Suprapubic skin (tissue), 4 donors: ENCODE measurements at regions not wholly inside any gene's neighbourhood (a gene's known extent, or its start where the extent isn't known, plus 50 kb on each side); places are given as distances from the start of the nearest gene placed in this dataset.

Experiments
- EP300 ChIP-seq: sonication (generic); formaldehyde crosslinking; IDR thresholded peaks from one replicate; pipeline ENCODE4 v1.6.1; 2017; ENCODE audit warnings: antibody characterized with exemption
- POLR2A ChIP-seq, 2 donors: fragments of 450-650 bp; IDR thresholded peaks; one replicate each; pipeline ENCODE4 v1.6.1; 2017; ENCODE audit warnings: antibody characterized with exemption in 2 of 2, mild to moderate bottlenecking in 2 of 2, moderate library complexity in 2 of 2
- POLR2AphosphoS5 ChIP-seq, 3 donors: sonication (generic); formaldehyde crosslinking; IDR thresholded peaks; one replicate each; pipeline ENCODE4 v1.6.1; 2017; ENCODE audit warnings: antibody characterized with exemption in 3 of 3
- TF ChIP-seq, protein P1 (sequence below), 2 donors: fragments of 200-600 bp in 1 of 2; fragments of 450-650 bp in 1 of 2; sonication (generic) in 1 of 2; IDR thresholded peaks; one replicate each; pipeline ENCODE4 v1.5.1; 2016 to 2019; ENCODE audit warnings: antibody characterized with exemption in 2 of 2, mild to moderate bottlenecking in 1 of 2, moderate library complexity in 1 of 2

DNA sequence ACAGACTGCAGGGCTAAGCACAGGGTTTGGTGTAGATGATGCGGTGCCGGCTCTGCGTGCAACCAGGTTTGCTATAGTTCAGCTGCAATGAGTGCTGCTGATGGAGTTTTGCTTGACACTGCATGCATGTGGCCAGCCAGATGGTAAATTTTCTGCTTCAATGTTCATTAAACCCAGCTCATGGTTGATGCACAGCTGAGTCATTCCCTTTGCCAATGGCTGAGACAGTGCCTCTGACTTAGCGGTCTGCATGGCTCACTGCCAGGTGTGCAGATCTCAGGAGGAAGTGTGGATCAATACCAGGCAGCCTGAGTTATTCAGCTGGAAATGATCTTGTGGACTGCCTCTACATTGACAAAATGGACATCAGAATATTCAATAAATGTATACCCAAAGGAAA lies 172.7 kb upstream of the ZP4 start:
- TF ChIP-seq, protein P1, sequence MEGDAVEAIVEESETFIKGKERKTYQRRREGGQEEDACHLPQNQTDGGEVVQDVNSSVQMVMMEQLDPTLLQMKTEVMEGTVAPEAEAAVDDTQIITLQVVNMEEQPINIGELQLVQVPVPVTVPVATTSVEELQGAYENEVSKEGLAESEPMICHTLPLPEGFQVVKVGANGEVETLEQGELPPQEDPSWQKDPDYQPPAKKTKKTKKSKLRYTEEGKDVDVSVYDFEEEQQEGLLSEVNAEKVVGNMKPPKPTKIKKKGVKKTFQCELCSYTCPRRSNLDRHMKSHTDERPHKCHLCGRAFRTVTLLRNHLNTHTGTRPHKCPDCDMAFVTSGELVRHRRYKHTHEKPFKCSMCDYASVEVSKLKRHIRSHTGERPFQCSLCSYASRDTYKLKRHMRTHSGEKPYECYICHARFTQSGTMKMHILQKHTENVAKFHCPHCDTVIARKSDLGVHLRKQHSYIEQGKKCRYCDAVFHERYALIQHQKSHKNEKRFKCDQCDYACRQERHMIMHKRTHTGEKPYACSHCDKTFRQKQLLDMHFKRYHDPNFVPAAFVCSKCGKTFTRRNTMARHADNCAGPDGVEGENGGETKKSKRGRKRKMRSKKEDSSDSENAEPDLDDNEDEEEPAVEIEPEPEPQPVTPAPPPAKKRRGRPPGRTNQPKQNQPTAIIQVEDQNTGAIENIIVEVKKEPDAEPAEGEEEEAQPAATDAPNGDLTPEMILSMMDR (IDR thresholded peaks at IDR 0.05), result no peak
- TF ChIP-seq EP300 (no peak), POLR2A (IDR thresholded peaks at IDR 0.05) (no peak), POLR2AphosphoS5 (IDR thresholded peaks at IDR 0.05) (no peak)
